ENCODE measurements at regions not wholly inside any gene's neighbourhood (a gene's known extent, or its start where the extent isn't known, plus 50 kb on each side); places are given as distances from the start of the nearest gene placed in this dataset.

DNA sequence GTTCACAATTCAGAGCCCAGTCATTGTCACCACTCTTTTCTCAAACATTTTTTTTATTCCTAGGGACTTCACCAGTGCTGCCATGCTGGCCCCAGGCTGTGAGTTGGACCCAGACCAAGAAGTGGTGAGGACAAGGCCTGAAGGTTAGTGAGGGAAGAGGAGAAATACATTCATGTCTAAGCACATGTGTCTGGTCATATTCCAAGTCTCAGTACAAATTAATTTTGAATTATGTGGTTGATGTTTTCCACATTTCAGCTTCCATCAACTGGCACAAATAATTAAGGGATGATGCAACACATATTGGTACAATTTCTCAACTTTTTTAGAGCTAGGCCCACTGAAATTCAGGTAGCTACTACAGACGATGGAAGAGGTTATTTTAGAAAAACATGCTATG lies 106.6 kb upstream of the UPP2 start:
- H3K4me3 ChIP-seq (ENCODE audit: low read depth, low read length): no peak overlapping the region
- ChIA-PET CTCF (interaction anchor here (0.9 to 1.7 kb wide), 2 partner anchors 29 to 759 kb away, joined by 5 to 6 read pairs; no protein-coding TSS in a partner anchor), POLR2A (interaction anchor here (0.6 kb wide), 1 partner anchor 366 kb away, joined by 4 read pairs; no protein-coding TSS in a partner anchor)
- no peaks in the 10 kb centered on the region for H3K27me3 ChIP-seq (ENCODE audit: control insufficient read depth, insufficient read depth, low read length)
- H3K9me3 ChIP-seq (ENCODE audit: control insufficient read depth, insufficient read depth, low read length): no peaks in the 10 kb centered on the region
- no peak overlapping the region for H3K27ac ChIP-seq (ENCODE audit: low read depth, low read length)
- DNase-seq (ENCODE audit: low read depth, low spot score): no peak
- TF ChIP-seq, protein P1, sequence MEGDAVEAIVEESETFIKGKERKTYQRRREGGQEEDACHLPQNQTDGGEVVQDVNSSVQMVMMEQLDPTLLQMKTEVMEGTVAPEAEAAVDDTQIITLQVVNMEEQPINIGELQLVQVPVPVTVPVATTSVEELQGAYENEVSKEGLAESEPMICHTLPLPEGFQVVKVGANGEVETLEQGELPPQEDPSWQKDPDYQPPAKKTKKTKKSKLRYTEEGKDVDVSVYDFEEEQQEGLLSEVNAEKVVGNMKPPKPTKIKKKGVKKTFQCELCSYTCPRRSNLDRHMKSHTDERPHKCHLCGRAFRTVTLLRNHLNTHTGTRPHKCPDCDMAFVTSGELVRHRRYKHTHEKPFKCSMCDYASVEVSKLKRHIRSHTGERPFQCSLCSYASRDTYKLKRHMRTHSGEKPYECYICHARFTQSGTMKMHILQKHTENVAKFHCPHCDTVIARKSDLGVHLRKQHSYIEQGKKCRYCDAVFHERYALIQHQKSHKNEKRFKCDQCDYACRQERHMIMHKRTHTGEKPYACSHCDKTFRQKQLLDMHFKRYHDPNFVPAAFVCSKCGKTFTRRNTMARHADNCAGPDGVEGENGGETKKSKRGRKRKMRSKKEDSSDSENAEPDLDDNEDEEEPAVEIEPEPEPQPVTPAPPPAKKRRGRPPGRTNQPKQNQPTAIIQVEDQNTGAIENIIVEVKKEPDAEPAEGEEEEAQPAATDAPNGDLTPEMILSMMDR (IDR thresholded peaks at IDR 0.05; ENCODE audit: low read depth, low read length): no peak

- TF ChIP-seq, protein P1 (IDR thresholded peaks at IDR 0.05; ENCODE audit: low read depth, low read length): no peak
- Histone ChIP-seq H3K9me3 (ENCODE audit: control insufficient read depth, insufficient read depth, low read length) (no peaks in the 10 kb centered on the region), H3K27ac (ENCODE audit: low read depth, low read length) (no peak overlapping the region), H3K4me3 (ENCODE audit: low read depth, low read length) (no peak overlapping the region), H3K27me3 (ENCODE audit: control insufficient read depth, insufficient read depth, low read length) (no peaks in the 10 kb centered on the region)
- DNase-seq (ENCODE audit: low read depth, low spot score): no peak
- ChIA-PET CTCF (no interaction called here), POLR2A (no interaction called here)
These were observed 109.7 kb upstream of the UPP2 start for GRCh38 chr2:157991932-157992331.

GRCh38 chr2:157990173-157990572 lies 111.5 kb upstream of the UPP2 start:
- Histone ChIP-seq H3K4me3 (ENCODE audit: low read depth, low read length) (no peak overlapping the region), H3K27me3 (ENCODE audit: control insufficient read depth, insufficient read depth, low read length) (no peaks in the 10 kb centered on the region), H3K9me3 (ENCODE audit: control insufficient read depth, insufficient read depth, low read length) (no peaks in the 10 kb centered on the region), H3K27ac (ENCODE audit: low read depth, low read length) (no peak overlapping the region)
- no peak for DNase-seq (ENCODE audit: low read depth, low spot score)
- POLR2A ChIA-PET: no interaction called here
- TF ChIP-seq, protein P1 (IDR thresholded peaks at IDR 0.05; ENCODE audit: low read depth, low read length): no peak
- CTCF ChIA-PET: interaction anchor here (1.0 kb wide), 1 partner anchor 209 kb away, joined by 3 read pairs; no protein-coding TSS in a partner anchor

DNA sequence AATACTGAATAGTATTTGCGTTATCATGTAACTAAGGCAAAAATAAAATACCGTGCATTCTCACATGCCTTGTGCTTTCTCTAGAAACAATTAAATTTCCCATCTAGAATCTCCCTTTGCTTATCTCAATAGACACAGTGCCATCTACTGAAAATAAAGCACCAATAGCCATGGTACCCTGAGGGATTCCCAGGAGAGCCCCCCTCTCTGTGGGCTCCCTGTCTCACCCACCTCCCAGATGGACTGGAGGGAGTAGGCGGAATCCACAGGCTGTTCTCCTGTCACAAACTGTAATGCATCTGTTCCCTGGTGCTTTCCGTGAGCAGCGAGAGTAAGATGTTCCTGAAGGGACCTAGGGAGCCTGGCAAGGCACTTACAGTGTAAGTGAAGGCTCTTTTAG lies 112.4 kb upstream of the UPP2 start:
- DNase-seq (ENCODE audit: low read depth, low spot score): no peak
- Histone ChIP-seq H3K4me3 (ENCODE audit: low read depth, low read length) (no peak overlapping the region), H3K27ac (ENCODE audit: low read depth, low read length) (no peak overlapping the region), H3K9me3 (ENCODE audit: control insufficient read depth, insufficient read depth, low read length) (no peaks in the 10 kb centered on the region), H3K27me3 (ENCODE audit: control insufficient read depth, insufficient read depth, low read length) (no peaks in the 10 kb centered on the region)
- POLR2A ChIA-PET: no interaction called here
- CTCF ChIA-PET: no interaction called here
- TF ChIP-seq, protein P1 (IDR thresholded peaks at IDR 0.05; ENCODE audit: low read depth, low read length): 0 out of 2 replicates have a peak, but pooled peaks have one; percentile 8

DNA sequence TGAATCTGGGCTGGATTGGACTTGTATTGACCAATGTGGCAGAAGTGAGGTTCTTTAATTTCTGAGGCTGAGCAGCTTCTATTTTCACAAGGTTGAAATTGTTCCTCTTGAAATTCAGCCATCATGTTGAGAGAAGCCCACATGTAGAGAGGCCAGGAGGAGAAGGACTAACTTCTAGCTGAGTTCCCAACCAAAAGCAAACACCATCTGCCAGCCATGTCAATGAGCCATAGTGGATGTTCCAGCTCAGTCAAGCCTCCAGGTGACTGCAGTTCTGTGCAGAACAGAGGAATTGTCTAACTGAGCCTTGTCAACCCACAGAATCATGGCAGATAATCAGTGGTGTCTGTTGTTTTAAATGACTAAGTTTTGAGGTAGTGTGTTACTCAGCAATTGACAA lies 110.6 kb upstream of the ACVR1 start:
- TF ChIP-seq, protein P1 (IDR thresholded peaks at IDR 0.05; ENCODE audit: low read depth, low read length): no peak
- ChIA-PET CTCF (interaction anchor here (2.1 kb wide), 1 partner anchor 37 kb away, joined by 6 read pairs; no protein-coding TSS in a partner anchor), POLR2A (no interaction called here)
- H3K4me3 ChIP-seq (ENCODE audit: low read depth, low read length): no peak overlapping the region
- DNase-seq (ENCODE audit: low read depth, low spot score): no peak
- no peak overlapping the region for H3K27ac ChIP-seq (ENCODE audit: low read depth, low read length)
- no peaks in the 10 kb centered on the region for H3K9me3 ChIP-seq (ENCODE audit: control insufficient read depth, insufficient read depth, low read length)
- H3K27me3 ChIP-seq (ENCODE audit: control insufficient read depth, insufficient read depth, low read length): no peaks in the 10 kb centered on the region

Data from AG04450 (cell line).